Mesenchymal stem cell (in vitro differentiated cells and primary cell): ENCODE measurements at regions not wholly inside any gene's neighbourhood (a gene's known extent, or its start where the extent isn't known, plus 50 kb on each side); places are given as distances from the start of the nearest gene placed in this dataset.
A peak's percentile ranks its signal among the peaks of the same experiment; 100 is the strongest.

ENCODE experiments used
- DNase-seq: peaks from one replicate; pipeline ENCODE4 v3.0.0-alpha.2; 2013
- H2AFZ ChIP-seq: one replicate; pipeline ENCODE4 v1.6.1; 2013; ENCODE audit warnings: low read depth, mild to moderate bottlenecking, control low read depth, inconsistent platforms, low read length, moderate library complexity
- H2AK5ac ChIP-seq: 2 replicates; pipeline ENCODE4 v1.6.1; 2013; ENCODE audit warnings: low read length, moderate library complexity, mild to moderate bottlenecking, inconsistent platforms; ENCODE audit not compliant: severe bottlenecking
- H2BK120ac ChIP-seq: one replicate; pipeline ENCODE4 v1.6.1; 2013; ENCODE audit warnings: low read depth, mild to moderate bottlenecking, inconsistent platforms, low read length, moderate library complexity
- H2BK12ac ChIP-seq, 2 experiments: one replicate each; pipeline ENCODE4 v1.6.1; 2013; ENCODE audit warnings: inconsistent platforms in 2 of 2, low read length in 2 of 2, mild to moderate bottlenecking in 2 of 2, moderate library complexity in 2 of 2, control low read depth in 1 of 2
- H2BK15ac ChIP-seq: one replicate; pipeline ENCODE4 v1.6.1; 2013; ENCODE audit warnings: mild to moderate bottlenecking, low read depth, inconsistent platforms; ENCODE audit not compliant: poor library complexity, severe bottlenecking
- H2BK5ac ChIP-seq: 2 replicates; pipeline ENCODE4 v1.6.1; 2013; ENCODE audit warnings: low read depth, mild to moderate bottlenecking, low read length, control low read depth, inconsistent platforms; ENCODE audit not compliant: poor library complexity, severe bottlenecking
- H3K14ac ChIP-seq, 2 experiments: one replicate each; pipeline ENCODE4 v1.6.1; 2013; ENCODE audit warnings: inconsistent platforms in 2 of 2, low read length in 2 of 2, control low read depth in 1 of 2, mild to moderate bottlenecking in 1 of 2, moderate library complexity in 1 of 2
- H3K18ac ChIP-seq, 2 experiments: one replicate each; pipeline ENCODE4 v1.6.1; 2013; ENCODE audit warnings: inconsistent platforms in 2 of 2, low read length in 2 of 2, control low read depth in 1 of 2, low read depth in 1 of 2, mild to moderate bottlenecking in 1 of 2
- H3K23ac ChIP-seq, 2 experiments: one replicate each; pipeline ENCODE4 v1.6.1; 2013; ENCODE audit warnings: inconsistent platforms in 2 of 2, low read length in 2 of 2, mild to moderate bottlenecking in 2 of 2, moderate library complexity in 2 of 2, control low read depth in 1 of 2
- H3K27ac ChIP-seq: 2 replicates; pipeline ENCODE4 v1.5.1; 2013; ENCODE audit warnings: mild to moderate bottlenecking, moderate library complexity, low read length, control low read depth, inconsistent platforms; ENCODE audit not compliant: poor library complexity, severe bottlenecking
- H3K27me3 ChIP-seq, 2 experiments: 2 replicates each; pipeline versions ENCODE4 v1.6.1 to v1.7.0; 2013; ENCODE audit warnings: low read length in 2 of 2, mild to moderate bottlenecking in 2 of 2, moderate library complexity in 2 of 2, control low read depth in 1 of 2, inconsistent platforms in 1 of 2; ENCODE audit not compliant: control insufficient read depth in 1 of 2, insufficient read depth in 1 of 2
- H3K36me3 ChIP-seq, 2 experiments: 2 replicates each; pipeline versions ENCODE4 v1.6.1 to v1.7.0; 2013; ENCODE audit warnings: low read length in 2 of 2, control low read depth in 1 of 2, inconsistent platforms in 1 of 2, low read depth in 1 of 2, mild to moderate bottlenecking in 1 of 2; ENCODE audit not compliant: insufficient read depth in 2 of 2, control insufficient read depth in 1 of 2
- H3K4ac ChIP-seq, 2 experiments: one replicate each; pipeline ENCODE4 v1.6.1; 2013; ENCODE audit warnings: inconsistent platforms in 2 of 2, low read length in 2 of 2, mild to moderate bottlenecking in 2 of 2, moderate library complexity in 2 of 2, control low read depth in 1 of 2, low read depth in 1 of 2
- H3K4me1 ChIP-seq: 2 replicates; pipeline ENCODE4 v1.6.1; 2013; ENCODE audit warnings: low read depth, low read length, control low read depth; ENCODE audit not compliant: control insufficient read depth, insufficient read depth
- H3K4me2 ChIP-seq: 2 replicates; pipeline ENCODE4 v1.6.1; 2013; ENCODE audit warnings: low read length, mild to moderate bottlenecking, inconsistent platforms; ENCODE audit not compliant: poor library complexity, severe bottlenecking
- H3K4me3 ChIP-seq, 2 experiments: 2 replicates each; pipeline versions ENCODE4 v1.5.1 to v1.7.0; 2013; ENCODE audit warnings: low read length in 2 of 2, mild to moderate bottlenecking in 2 of 2, control low read depth in 1 of 2, low read depth in 1 of 2; ENCODE audit not compliant: insufficient read depth in 1 of 2
- H3K79me1 ChIP-seq: replicated peaks from 2 replicates; pipeline ENCODE4 v1.6.1; 2013; ENCODE audit warnings: mild to moderate bottlenecking, control low read depth, low read length, inconsistent platforms; ENCODE audit not compliant: poor library complexity, severe bottlenecking
- H3K9ac ChIP-seq: 2 replicates; pipeline ENCODE4 v1.7.0; 2013; ENCODE audit warnings: mild to moderate bottlenecking, low read length, moderate library complexity
- H3K9me3 ChIP-seq: 2 replicates; pipeline ENCODE4 v1.7.0; 2013; ENCODE audit warnings: mild to moderate bottlenecking, low read length; ENCODE audit not compliant: control insufficient read depth
- H4K8ac ChIP-seq: one replicate; pipeline ENCODE4 v1.6.1; 2013; ENCODE audit warnings: inconsistent platforms, mild to moderate bottlenecking, low read length, moderate library complexity
- H4K91ac ChIP-seq: one replicate; pipeline ENCODE4 v1.6.1; 2013; ENCODE audit warnings: mild to moderate bottlenecking, low read length, inconsistent platforms
- WGBS: methylation state at CpG from one replicate; pipeline ENCODE4 v1.1.7; 2013; ENCODE audit warnings: mixed read lengths; 5-methylcytosine and 5-hydroxymethylcytosine counted together

GRCh38 chr12:116687888-116688287 lies 50.0 kb downstream of the SPRING1 start:
- H3K4me2 ChIP-seq, result no peak overlapping the region
- H3K27me3 ChIP-seq, result peaks cover 19 to 23% of the 10 kb centered on the region in 2 experiments
- H3K4me1 ChIP-seq, result no peaks in the 10 kb centered on the region
- H2AK5ac ChIP-seq, result no peak overlapping the region
- no peaks in the 10 kb centered on the region for H3K79me1 ChIP-seq
- H3K27ac ChIP-seq, result no peak overlapping the region
- H3K23ac ChIP-seq, result no peak overlapping the region
- no peak overlapping the region for H3K18ac ChIP-seq
- no peak overlapping the region for H3K4ac ChIP-seq
- no peak overlapping the region for H4K8ac ChIP-seq
- no peak overlapping the region for H2AFZ ChIP-seq
- 50% methylated on average over 11 of the region's 11 CpGs for WGBS
- H3K14ac ChIP-seq, result no peak overlapping the region
- H3K9me3 ChIP-seq, result no peaks in the 10 kb centered on the region
- no peaks in the 10 kb centered on the region for H3K36me3 ChIP-seq
- H4K91ac ChIP-seq, result no peak overlapping the region
- H3K4me3 ChIP-seq, result no peak overlapping the region
- DNase-seq, result no peak
- no peak overlapping the region for H2BK5ac ChIP-seq
- no peak overlapping the region for H2BK120ac ChIP-seq
- H2BK12ac ChIP-seq, result no peak overlapping the region
- H3K9ac ChIP-seq, result no peak overlapping the region
- H2BK15ac ChIP-seq, result no peak overlapping the region

GRCh38 chr12:116684891-116685290 lies 53.0 kb downstream of the SPRING1 start:
- H3K9me3 ChIP-seq, result no peaks in the 10 kb centered on the region
- H3K36me3 ChIP-seq, result no peaks in the 10 kb centered on the region
- H2BK15ac ChIP-seq, result no peak overlapping the region
- no peak overlapping the region for H3K9ac ChIP-seq
- no peak overlapping the region for H2BK120ac ChIP-seq
- no peak overlapping the region for H3K27ac ChIP-seq
- H3K4me2 ChIP-seq, result no peak overlapping the region
- no peak overlapping the region for H3K4ac ChIP-seq
- H4K91ac ChIP-seq, result no peak overlapping the region
- no peaks in the 10 kb centered on the region for H3K4me1 ChIP-seq
- WGBS, result 91% methylated on average over 2 of the region's 3 CpGs
- no peak overlapping the region for H3K4me3 ChIP-seq
- H3K79me1 ChIP-seq, result no peaks in the 10 kb centered on the region
- H2AFZ ChIP-seq, result no peak overlapping the region
- H2AK5ac ChIP-seq, result no peak overlapping the region
- no peak overlapping the region for H2BK5ac ChIP-seq
- peaks cover 6 to 9% of the 10 kb centered on the region in 2 experiments for H3K27me3 ChIP-seq
- no peak overlapping the region for H4K8ac ChIP-seq
- no peak overlapping the region for H3K18ac ChIP-seq
- no peak overlapping the region for H3K23ac ChIP-seq
- no peak overlapping the region for H2BK12ac ChIP-seq
- DNase-seq, result no peak
- no peak overlapping the region for H3K14ac ChIP-seq

- Histone ChIP-seq H3K4me1 (no peaks in the 10 kb centered on the region), H2BK12ac (no peak overlapping the region), H3K27ac (no peak overlapping the region), H3K4me2 (no peak overlapping the region), H2AFZ (no peak overlapping the region), H3K36me3 (no peaks in the 10 kb centered on the region), H3K4me3 (no peak overlapping the region), H2AK5ac (no peak overlapping the region), H3K4ac (no peak overlapping the region), H3K9me3 (no peaks in the 10 kb centered on the region), H3K27me3 (no peaks in the 10 kb centered on the region), H4K91ac (no peak overlapping the region), H3K14ac (no peak overlapping the region), H3K9ac (no peak overlapping the region), H3K23ac (no peak overlapping the region), H3K79me1 (no peaks in the 10 kb centered on the region), H2BK15ac (no peak overlapping the region), H4K8ac (no peak overlapping the region), H3K18ac (no peak overlapping the region), H2BK120ac (no peak overlapping the region), H2BK5ac (no peak overlapping the region)
- 92% methylated on average over 2 of the region's 4 CpGs for WGBS
- DNase-seq, result no peak
Measured at GRCh38 chr12:116677202-116677661, 60.6 kb downstream of the SPRING1 start.

- Histone ChIP-seq H3K9ac (no peak overlapping the region), H3K18ac (peak overlapping the region in 1 of 2 experiments; percentile 50), H3K27ac (no peak overlapping the region), H2BK5ac (no peak overlapping the region), H3K36me3 (no peaks in the 10 kb centered on the region), H3K27me3 (no peaks in the 10 kb centered on the region), H3K14ac (peak overlapping the region in 1 of 2 experiments; percentile 2), H3K4me1 (no peaks in the 10 kb centered on the region), H2AFZ (peak overlapping the region; percentile 67), H4K8ac (peak overlapping the region; percentile 69), H2AK5ac (no peak overlapping the region), H3K79me1 (no peaks in the 10 kb centered on the region), H3K9me3 (no peaks in the 10 kb centered on the region), H3K4me2 (no peak overlapping the region), H3K23ac (no peak overlapping the region), H2BK12ac (peak overlapping the region in 1 of 2 experiments; percentile 66), H2BK15ac (no peak overlapping the region), H3K4me3 (no peak overlapping the region), H4K91ac (no peak overlapping the region), H3K4ac (no peak overlapping the region), H2BK120ac (no peak overlapping the region)
- WGBS, result 44% methylated on average over 15 of the region's 18 CpGs
- DNase-seq, result no peak
Measured at GRCh38 chr12:116675339-116676107, 62.3 kb downstream of the SPRING1 start.
